CD8-positive, alpha-beta memory T cell (primary cell): ENCODE measurements at regions not wholly inside any gene's neighbourhood (a gene's known extent, or its start where the extent isn't known, plus 50 kb on each side); places are given as distances from the start of the nearest gene placed in this dataset.
A peak's percentile ranks its signal among the peaks of the same experiment; 100 is the strongest.

ENCODE experiments used
- CTCF ChIA-PET: fragments of 350-600 bp; sonication (Branson Sonifier 250); formaldehyde crosslinking; loops from one replicate; lab custom pipeline; 2021; ENCODE audit warnings: antibody characterized with exemption; lab: Charles Lee
- POLR2A ChIA-PET: fragments of 350-600 bp; sonication (Branson Sonifier 250); formaldehyde crosslinking; loops from one replicate; lab custom pipeline; 2021; ENCODE audit warnings: antibody characterized with exemption; lab: Charles Lee
- DNase-seq, 5 donors: peaks; one replicate each; pipeline versions ENCODE4 v3.0.0 to v3.0.0-alpha.2; 2020 to 2022; ENCODE audit warnings: mixed read lengths in 1 of 5
- H3K27ac ChIP-seq: one replicate; pipeline ENCODE4 v1.7.0; 2013; ENCODE audit warnings: low read depth, mild to moderate bottlenecking, low read length, moderate library complexity
- H3K27me3 ChIP-seq: 2 replicates; pipeline ENCODE4 v1.7.0; 2013; ENCODE audit warnings: low read length, mild to moderate bottlenecking; ENCODE audit not compliant: insufficient read depth, poor library complexity, severe bottlenecking
- H3K36me3 ChIP-seq: 2 replicates; pipeline ENCODE4 v1.7.0; 2013; ENCODE audit warnings: mild to moderate bottlenecking, low read length, moderate library complexity; ENCODE audit not compliant: insufficient read depth
- H3K4me1 ChIP-seq: 2 replicates; pipeline ENCODE4 v1.7.0; 2013; ENCODE audit warnings: mild to moderate bottlenecking, low read length, moderate library complexity; ENCODE audit not compliant: insufficient read depth
- H3K4me3 ChIP-seq: 2 replicates; pipeline ENCODE4 v1.7.0; 2013; ENCODE audit warnings: mild to moderate bottlenecking, low read length
- H3K9me3 ChIP-seq: 2 replicates; pipeline ENCODE4 v1.7.0; 2013; ENCODE audit warnings: mild to moderate bottlenecking, low read length
- H3K27ac Mint-ChIP-seq, 8 donors: one replicate each; pipeline ENCODE4 v1.8.0; 2020 to 2021; ENCODE audit warnings: mixed read lengths in 8 of 8, mild to moderate bottlenecking in 6 of 8, inconsistent platforms in 3 of 8, moderate library complexity in 3 of 8
- H3K27me3 Mint-ChIP-seq, 2 donors: one replicate each; pipeline ENCODE4 v1.8.0; 2020 to 2021; ENCODE audit warnings: mixed read lengths in 2 of 2, mild to moderate bottlenecking in 1 of 2, moderate library complexity in 1 of 2
- H3K36me3 Mint-ChIP-seq, 3 donors: one replicate each; pipeline ENCODE4 v1.8.0; 2020 to 2021; ENCODE audit warnings: mixed read lengths in 3 of 3, inconsistent platforms in 1 of 3, mild to moderate bottlenecking in 1 of 3
- H3K4me1 Mint-ChIP-seq, 3 donors: one replicate each; pipeline ENCODE4 v1.8.0; 2020 to 2021; ENCODE audit warnings: mixed read lengths in 3 of 3, inconsistent platforms in 1 of 3, mild to moderate bottlenecking in 1 of 3
- H3K4me3 Mint-ChIP-seq, 7 donors: one replicate each; pipeline ENCODE4 v1.8.0; 2020 to 2021; ENCODE audit warnings: mixed read lengths in 7 of 7, mild to moderate bottlenecking in 6 of 7, moderate library complexity in 4 of 7, inconsistent platforms in 2 of 7
- H3K9me3 Mint-ChIP-seq, 5 donors: one replicate each; pipeline ENCODE4 v1.8.0; 2020 to 2022; ENCODE audit warnings: mixed read lengths in 5 of 5, mild to moderate bottlenecking in 3 of 5, moderate library complexity in 2 of 5, inconsistent platforms in 1 of 5

DNA sequence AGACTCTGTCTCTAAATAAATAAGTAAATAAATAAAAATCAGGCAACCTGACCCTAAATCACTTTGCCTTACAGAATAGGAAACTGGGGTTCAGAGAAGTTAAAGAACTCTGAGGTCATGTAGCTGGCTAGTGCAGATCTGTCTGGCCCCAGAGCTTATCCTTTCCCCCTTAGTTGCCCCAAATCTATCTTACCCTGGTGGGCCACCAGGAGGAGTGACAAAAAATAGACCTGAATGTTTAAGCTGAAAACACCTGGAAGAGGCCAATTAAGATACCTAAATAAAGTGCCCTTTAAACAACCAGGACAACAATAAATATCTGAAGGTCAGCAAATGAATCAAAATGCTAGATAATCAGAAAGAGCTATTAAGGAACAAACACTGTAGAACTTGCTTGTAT, 59.7 kb downstream of the TEX35 start:
- H3K27ac ChIP-seq = no peak overlapping the region
- H3K27me3 ChIP-seq = no peaks in the 10 kb centered on the region
- Mint-ChIP-seq H3K27me3 (peaks cover 2 to 19% of the 10 kb centered on the region in 2 donors), H3K4me3 (no peak overlapping the region), H3K27ac (no peak overlapping the region), H3K4me1 (no peaks in the 10 kb centered on the region), H3K9me3 (peaks cover 0 to 1% (median 0%) of the 10 kb centered on the region in 5 donors), H3K36me3 (no peaks in the 10 kb centered on the region)
- no peak overlapping the region for H3K4me3 ChIP-seq
- ChIA-PET POLR2A (no interaction called here), CTCF (no interaction called here)
- H3K9me3 ChIP-seq = no peaks in the 10 kb centered on the region
- H3K4me1 ChIP-seq = no peaks in the 10 kb centered on the region
- DNase-seq = no peak
- no peaks in the 10 kb centered on the region for H3K36me3 ChIP-seq

DNA sequence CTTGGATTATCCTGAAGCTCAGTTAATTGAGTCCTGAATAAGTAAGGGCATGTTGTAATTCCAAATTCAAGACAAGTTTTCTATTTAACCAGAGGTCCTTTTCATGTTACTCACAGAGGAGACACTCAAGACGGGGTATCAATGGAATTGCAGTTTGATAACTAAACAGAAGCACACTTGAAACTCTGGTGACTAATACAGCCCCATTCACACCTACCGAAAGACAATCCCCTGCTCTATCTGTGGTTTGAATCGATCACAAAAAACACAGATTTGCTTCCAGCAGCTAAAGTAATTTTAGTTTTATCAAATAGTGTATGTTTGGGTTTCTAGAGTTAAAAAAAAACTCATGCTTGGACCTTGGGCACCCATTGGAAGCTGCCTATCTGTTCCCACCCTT, 60.4 kb downstream of the TEX35 start:
- Mint-ChIP-seq H3K4me3 (no peak overlapping the region), H3K36me3 (no peaks in the 10 kb centered on the region), H3K27me3 (peaks cover 2 to 19% of the 10 kb centered on the region in 2 donors), H3K27ac (no peak overlapping the region), H3K9me3 (peaks cover 0 to 1% (median 0%) of the 10 kb centered on the region in 5 donors), H3K4me1 (no peaks in the 10 kb centered on the region)
- Histone ChIP-seq H3K27ac (no peak overlapping the region), H3K4me1 (no peaks in the 10 kb centered on the region), H3K9me3 (no peaks in the 10 kb centered on the region), H3K36me3 (no peaks in the 10 kb centered on the region), H3K4me3 (no peak overlapping the region), H3K27me3 (no peaks in the 10 kb centered on the region)
- ChIA-PET CTCF (no interaction called here), POLR2A (no interaction called here)
- DNase-seq = no peak

GRCh38 chr1:178574345-178574744, 61.4 kb downstream of the TEX35 start:
- no peaks in the 10 kb centered on the region for H3K36me3 ChIP-seq
- POLR2A ChIA-PET = no interaction called here
- CTCF ChIA-PET = no interaction called here
- no peaks in the 10 kb centered on the region for H3K9me3 ChIP-seq
- Mint-ChIP-seq H3K27me3 (peaks cover 3 to 19% of the 10 kb centered on the region in 2 donors), H3K9me3 (peaks cover 0 to 1% (median 0%) of the 10 kb centered on the region in 5 donors), H3K27ac (no peak overlapping the region), H3K4me1 (no peaks in the 10 kb centered on the region), H3K4me3 (no peak overlapping the region), H3K36me3 (no peaks in the 10 kb centered on the region)
- no peaks in the 10 kb centered on the region for H3K27me3 ChIP-seq
- DNase-seq = no peak
- H3K27ac ChIP-seq = no peak overlapping the region
- no peaks in the 10 kb centered on the region for H3K4me1 ChIP-seq
- no peak overlapping the region for H3K4me3 ChIP-seq

DNA sequence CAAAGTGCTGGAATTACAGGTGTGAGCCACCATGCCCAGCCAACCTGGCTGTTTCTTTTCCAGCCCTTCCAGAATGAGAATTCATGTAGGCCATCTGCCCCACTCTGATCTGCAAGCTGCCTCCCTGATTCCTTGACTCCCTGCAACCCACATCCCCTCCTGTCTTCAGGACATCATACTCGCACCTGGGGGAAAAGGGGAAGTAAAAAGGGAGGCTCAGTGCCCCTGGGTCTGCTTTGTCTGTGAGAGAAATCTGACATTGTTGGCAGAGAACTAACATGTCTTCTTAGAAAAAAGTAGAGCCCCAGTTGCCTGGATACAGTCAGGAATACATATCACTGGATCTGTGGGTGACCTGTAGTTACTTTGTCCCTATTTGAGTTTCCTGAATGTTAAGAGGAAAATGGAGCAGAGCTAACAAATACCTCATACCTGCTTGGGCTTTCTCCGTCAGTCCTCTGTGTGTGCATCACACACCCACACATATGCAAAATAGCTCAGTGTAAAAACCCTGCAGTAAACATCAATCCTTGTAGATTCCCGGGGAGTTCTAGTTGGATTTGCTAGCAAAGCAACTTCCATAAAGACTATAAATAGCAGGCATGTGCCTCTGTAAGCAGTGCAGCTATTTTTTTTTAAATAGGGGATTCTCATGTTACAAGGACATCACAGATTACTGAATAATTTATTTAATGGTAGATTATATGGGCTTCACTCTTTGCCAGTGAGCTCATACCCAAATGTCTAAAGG, 62.9 kb downstream of the TEX35 start:
- Mint-ChIP-seq H3K27ac (peak overlapping the region in 1 of 8 donors; percentile 32), H3K36me3 (no peaks in the 10 kb centered on the region), H3K27me3 (peaks cover 3 to 15% of the 10 kb centered on the region in 2 donors), H3K9me3 (peaks cover 0 to 1% (median 0%) of the 10 kb centered on the region in 5 donors), H3K4me1 (no peaks in the 10 kb centered on the region), H3K4me3 (no peak overlapping the region)
- DNase-seq = no peak
- H3K4me3 ChIP-seq = no peak overlapping the region
- H3K36me3 ChIP-seq = no peaks in the 10 kb centered on the region
- H3K27me3 ChIP-seq = no peaks in the 10 kb centered on the region
- no peak overlapping the region for H3K27ac ChIP-seq
- no peaks in the 10 kb centered on the region for H3K4me1 ChIP-seq
- no peaks in the 10 kb centered on the region for H3K9me3 ChIP-seq
- ChIA-PET CTCF (no interaction called here), POLR2A (no interaction called here)

- no peak for DNase-seq
- Mint-ChIP-seq H3K4me3 (no peak overlapping the region), H3K36me3 (no peaks in the 10 kb centered on the region), H3K9me3 (peaks cover 0 to 1% (median 0%) of the 10 kb centered on the region in 5 donors), H3K27ac (no peak overlapping the region), H3K27me3 (peaks cover 3 to 15% of the 10 kb centered on the region in 2 donors), H3K4me1 (no peaks in the 10 kb centered on the region)
- Histone ChIP-seq H3K9me3 (no peaks in the 10 kb centered on the region), H3K27ac (no peak overlapping the region), H3K27me3 (no peaks in the 10 kb centered on the region), H3K36me3 (no peaks in the 10 kb centered on the region), H3K4me1 (no peaks in the 10 kb centered on the region), H3K4me3 (no peak overlapping the region)
- ChIA-PET POLR2A (no interaction called here), CTCF (no interaction called here)
Measured at GRCh38 chr1:178576841-178577240, 63.9 kb downstream of the TEX35 start.

- no peak overlapping the region for H3K27ac ChIP-seq
- no peaks in the 10 kb centered on the region for H3K27me3 ChIP-seq
- Mint-ChIP-seq H3K27me3 (peaks cover 3 to 12% of the 10 kb centered on the region in 2 donors), H3K4me3 (no peak overlapping the region), H3K27ac (no peak overlapping the region), H3K9me3 (peaks cover 0 to 1% (median 0%) of the 10 kb centered on the region in 5 donors), H3K36me3 (no peaks in the 10 kb centered on the region), H3K4me1 (no peaks in the 10 kb centered on the region)
- ChIA-PET POLR2A (no interaction called here), CTCF (no interaction called here)
- no peaks in the 10 kb centered on the region for H3K9me3 ChIP-seq
- no peak overlapping the region for H3K4me3 ChIP-seq
- DNase-seq = no peak
- H3K4me1 ChIP-seq = no peaks in the 10 kb centered on the region
- H3K36me3 ChIP-seq = no peaks in the 10 kb centered on the region
Measured at GRCh38 chr1:178577882-178578281, 65.0 kb downstream of the TEX35 start.

- H3K27ac ChIP-seq = no peak overlapping the region
Measured at GRCh38 chr1:178578541-178578940, 65.6 kb downstream of the TEX35 start.

DNA sequence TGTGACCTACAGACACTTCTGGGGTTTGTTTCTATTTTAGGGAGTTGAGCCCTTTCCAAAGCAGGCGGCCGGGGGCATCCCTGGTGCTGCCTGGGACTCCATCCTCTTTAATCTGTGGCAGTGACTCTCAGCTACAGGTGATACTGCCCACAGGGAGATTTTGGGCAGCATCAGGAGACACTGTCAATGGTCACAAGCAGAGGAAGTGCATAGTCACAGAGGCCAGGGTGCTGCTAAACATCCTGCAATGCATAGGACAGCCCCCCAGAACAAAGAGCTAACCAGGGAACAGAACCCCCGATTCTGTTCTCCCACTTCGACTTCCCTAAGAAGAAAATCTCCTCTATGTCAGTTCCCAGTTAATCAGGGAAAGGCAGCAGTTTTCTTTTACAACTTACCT, 66.2 kb downstream of the TEX35 start:
- Histone ChIP-seq H3K27me3 (no peaks in the 10 kb centered on the region), H3K4me3 (no peak overlapping the region), H3K9me3 (no peaks in the 10 kb centered on the region), H3K4me1 (no peaks in the 10 kb centered on the region), H3K27ac (no peak overlapping the region), H3K36me3 (no peaks in the 10 kb centered on the region)
- no peaks in the 10 kb centered on the region for H3K4me1 Mint-ChIP-seq
- CTCF ChIA-PET = interaction anchor here (0.7 kb wide), 1 partner anchor 47 kb away, joined by 4 read pairs; no protein-coding TSS in a partner anchor
- peaks cover 3 to 7% of the 10 kb centered on the region in 2 donors for H3K27me3 Mint-ChIP-seq
- no peak for DNase-seq
- H3K9me3 Mint-ChIP-seq = peaks cover 0 to 1% (median 0%) of the 10 kb centered on the region in 5 donors
- POLR2A ChIA-PET = no interaction called here
- no peak overlapping the region for H3K4me3 Mint-ChIP-seq
- H3K36me3 Mint-ChIP-seq = no peaks in the 10 kb centered on the region
- peak overlapping the region in 1 of 8 donors; percentile 32 for H3K27ac Mint-ChIP-seq

More at GRCh38 chr1:178578541-178578940, 65.6 kb downstream of the TEX35 start:
- no peaks in the 10 kb centered on the region for H3K36me3 ChIP-seq
- ChIA-PET CTCF (no interaction called here), POLR2A (no interaction called here)
- H3K9me3 ChIP-seq = no peaks in the 10 kb centered on the region
- H3K27ac Mint-ChIP-seq = peak overlapping the region in 1 of 8 donors; percentile 50
- peaks cover 3 to 7% of the 10 kb centered on the region in 2 donors for H3K27me3 Mint-ChIP-seq
- no peaks in the 10 kb centered on the region for H3K4me1 Mint-ChIP-seq
- DNase-seq = no peak
- H3K4me3 ChIP-seq = no peak overlapping the region
- no peaks in the 10 kb centered on the region for H3K36me3 Mint-ChIP-seq
- H3K4me1 ChIP-seq = no peaks in the 10 kb centered on the region
- H3K9me3 Mint-ChIP-seq = peaks cover 0 to 1% (median 0%) of the 10 kb centered on the region in 5 donors
- no peak overlapping the region for H3K4me3 Mint-ChIP-seq
- no peaks in the 10 kb centered on the region for H3K27me3 ChIP-seq
